Glomerular visceral epithelial cell (primary cell): ENCODE measurements at regions not wholly inside any gene's neighbourhood (a gene's known extent, or its start where the extent isn't known, plus 50 kb on each side); places are given as distances from the start of the nearest gene placed in this dataset.

Source experiments
- DNase-seq: peaks from one replicate; pipeline ENCODE4 v3.0.0-alpha.2; 2016; ENCODE audit errors: extremely low spot score

GRCh38 chr5:23579566-23579965 is 72.2 kb downstream of the PRDM9 start:
- no peak for DNase-seq

- no peak for DNase-seq
Observed at GRCh38 chr5:23583081-23583480, 75.7 kb downstream of the PRDM9 start.

DNA sequence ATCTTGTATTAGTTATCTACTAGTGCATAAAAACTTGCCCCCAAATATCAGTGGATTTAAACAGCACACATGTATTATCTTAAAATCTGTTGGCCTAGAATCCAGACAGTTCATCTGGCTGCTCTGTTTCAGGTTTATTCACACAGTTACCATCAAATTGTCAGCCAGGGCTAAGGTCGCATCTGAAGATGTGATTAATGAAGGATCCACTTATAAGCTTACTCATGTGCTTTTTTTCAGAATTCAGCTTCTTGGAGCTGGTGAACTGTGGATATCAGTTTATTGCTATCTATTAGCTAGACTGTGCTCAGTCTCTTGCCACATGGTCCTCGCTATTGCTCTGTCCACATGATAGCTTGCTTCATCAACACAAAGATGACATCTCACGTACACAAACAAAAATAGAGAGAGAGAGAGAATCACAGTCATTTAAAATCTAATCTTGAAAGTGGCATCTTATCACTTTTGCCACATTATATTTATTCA is 81.5 kb downstream of the PRDM9 start:
- DNase-seq: no peak

GRCh38 chr5:23591250-23591649 is 83.8 kb downstream of the PRDM9 start:
- DNase-seq: no peak

GRCh38 chr5:23606927-23607326 is 99.5 kb downstream of the PRDM9 start:
- no peak for DNase-seq

- no peak for DNase-seq
Observed at GRCh38 chr5:23612701-23613100, 105.3 kb downstream of the PRDM9 start.

- DNase-seq: no peak
Observed at GRCh38 chr5:23613566-23613965, 106.2 kb downstream of the PRDM9 start.

DNA sequence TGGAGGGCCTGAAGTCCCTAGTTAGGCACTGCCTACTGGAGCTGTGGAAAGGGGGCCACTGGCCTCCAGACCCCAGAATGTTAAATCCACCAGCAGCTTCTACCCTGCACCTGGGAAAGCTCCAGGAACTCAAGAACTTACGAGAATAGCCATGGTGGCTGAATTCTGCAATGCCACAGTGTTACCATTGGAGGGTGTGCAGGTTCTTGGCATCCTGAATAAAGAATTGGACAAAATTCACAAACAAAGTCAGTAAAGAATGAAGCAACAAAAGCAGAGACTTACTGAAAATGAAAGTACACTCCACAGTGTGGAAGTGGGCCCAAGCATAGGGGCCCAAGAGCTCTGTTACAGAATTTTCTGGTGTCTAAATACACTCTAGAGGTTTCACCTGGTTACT is 107.0 kb downstream of the PRDM9 start:
- no peak for DNase-seq

- DNase-seq: no peak
Observed at GRCh38 chr5:23626961-23627360, 119.6 kb downstream of the PRDM9 start.

GRCh38 chr5:23627976-23628375 is 120.6 kb downstream of the PRDM9 start:
- DNase-seq: no peak

DNA sequence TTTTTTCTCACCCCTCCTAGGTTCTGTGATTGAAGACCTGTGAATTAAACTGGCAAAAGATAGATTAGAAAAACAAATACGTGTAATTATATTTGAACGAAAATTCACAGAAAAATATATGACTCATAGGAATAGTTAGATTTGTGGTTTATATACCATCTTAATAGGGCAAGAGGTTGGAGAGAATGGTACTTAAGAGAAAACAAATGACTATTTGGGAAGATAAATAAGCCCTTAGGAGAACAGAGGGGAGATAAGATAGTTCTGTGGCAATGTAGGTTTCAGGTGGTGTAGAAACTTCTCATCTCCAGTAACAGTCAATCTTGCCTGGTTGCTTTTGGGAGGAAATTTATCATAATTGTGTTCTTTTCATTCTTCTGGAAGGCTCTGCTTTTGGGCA is 122.0 kb downstream of the PRDM9 start:
- no peak for DNase-seq

- DNase-seq: peak; percentile 75
Observed at GRCh38 chr5:23631302-23632045, 124.1 kb downstream of the PRDM9 start.

DNA sequence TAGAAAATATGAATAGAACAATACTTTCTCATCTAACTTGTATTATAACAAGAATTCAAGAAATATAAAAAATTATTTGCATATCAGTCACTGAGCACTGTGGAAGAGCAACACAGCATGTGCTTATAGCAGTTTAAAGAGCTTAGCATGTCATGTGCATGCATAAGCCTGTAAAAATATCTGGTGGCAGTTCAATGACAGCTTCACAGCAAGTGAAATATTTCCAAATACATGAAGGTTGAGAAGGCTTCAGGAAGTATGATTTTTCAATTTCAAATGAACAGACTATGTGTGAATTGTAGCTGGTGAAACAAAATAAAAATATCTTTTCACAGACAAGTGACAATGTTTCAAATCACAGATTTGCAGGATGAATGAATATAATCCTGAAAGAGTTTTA is 128.5 kb downstream of the PRDM9 start:
- DNase-seq: no peak

GRCh38 chr5:23639326-23639725 is 131.9 kb downstream of the PRDM9 start:
- DNase-seq: no peak

DNA sequence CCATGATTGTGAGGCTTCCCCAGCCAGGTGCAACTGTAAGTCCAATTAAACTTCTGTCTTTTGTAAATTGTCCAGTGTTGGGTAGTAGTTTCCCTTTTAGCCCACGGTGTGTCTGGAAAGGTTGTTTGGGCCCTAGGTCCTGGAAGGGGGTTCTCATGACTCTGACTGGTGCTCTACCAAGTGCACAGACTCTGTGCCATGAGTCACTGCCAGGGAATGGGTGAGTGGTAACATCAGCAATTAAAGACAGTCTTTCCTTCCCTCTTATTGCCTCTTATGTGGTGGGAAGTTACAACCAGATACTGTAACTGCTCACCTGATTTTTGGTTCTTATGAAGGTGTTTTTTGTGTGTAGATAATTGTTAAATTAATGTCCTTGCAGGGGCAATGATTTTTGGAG is 141.2 kb downstream of the PRDM9 start:
- no peak for DNase-seq

DNA sequence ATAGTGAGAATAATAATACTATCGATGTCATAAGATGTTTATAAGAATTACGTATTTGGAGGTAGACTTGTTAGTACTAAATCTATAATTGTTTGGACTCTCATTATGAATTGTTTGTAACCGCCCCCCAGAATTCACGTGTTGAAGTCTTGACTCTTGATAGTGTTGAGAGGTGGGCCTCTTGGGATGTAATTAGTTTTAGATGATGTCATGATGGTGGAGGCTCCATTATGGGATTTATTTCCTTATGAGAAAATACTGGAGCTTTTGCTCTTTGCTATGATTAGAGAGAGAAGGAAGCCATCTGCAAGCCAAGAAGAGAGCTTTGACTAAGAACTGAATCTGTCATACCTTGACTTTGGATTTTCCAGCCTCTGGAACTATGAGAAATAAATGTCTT is 142.2 kb downstream of the PRDM9 start:
- DNase-seq: no peak

DNA sequence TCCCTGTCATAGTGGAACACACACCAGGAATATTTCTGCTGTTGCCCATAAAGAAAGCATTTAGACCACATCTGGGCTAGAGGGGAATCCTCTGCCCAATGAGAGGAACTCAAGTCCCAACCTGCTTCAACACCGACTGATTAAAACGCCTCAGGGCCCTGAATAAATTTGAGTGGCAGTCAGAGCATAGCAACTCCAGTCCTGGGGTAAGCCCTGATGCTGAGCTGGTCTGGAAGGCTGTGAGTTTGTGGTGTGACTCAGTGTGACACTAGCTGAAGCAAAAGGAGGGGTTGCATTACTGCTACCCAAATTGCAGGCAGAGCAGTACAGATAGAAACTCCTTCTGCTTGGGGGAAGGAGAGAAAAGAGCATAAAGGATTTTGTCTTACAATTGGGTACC is 148.3 kb downstream of the PRDM9 start:
- DNase-seq: no peak

GRCh38 chr5:23675456-23675855 is 168.0 kb downstream of the PRDM9 start:
- DNase-seq: no peak

DNA sequence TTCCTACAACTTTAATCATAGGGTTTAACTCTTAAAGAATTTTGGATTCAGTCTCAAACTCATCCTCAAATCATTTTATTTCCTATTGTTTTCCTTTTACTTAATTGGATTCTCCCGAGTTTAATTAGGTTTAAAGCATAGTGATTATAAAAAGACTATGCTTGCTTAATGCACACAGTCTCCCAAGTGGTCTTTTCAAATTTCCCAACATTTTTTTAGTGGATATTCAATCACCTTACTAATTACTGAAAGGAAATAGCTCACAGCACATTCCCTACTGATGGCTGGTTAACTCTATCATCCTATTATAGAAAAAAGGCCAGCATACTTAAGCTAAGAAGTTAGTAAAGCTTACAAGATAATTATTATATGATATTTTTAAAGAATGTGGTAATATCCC is 170.6 kb downstream of the PRDM9 start:
- no peak for DNase-seq

GRCh38 chr5:23684103-23684502 is 176.7 kb downstream of the PRDM9 start:
- DNase-seq: no peak

GRCh38 chr5:23703940-23704855 is 196.8 kb downstream of the PRDM9 start:
- no peak for DNase-seq

GRCh38 chr5:23717486-23717885 is 210.1 kb downstream of the PRDM9 start:
- DNase-seq: no peak

GRCh38 chr5:23718564-23718963 is 211.2 kb downstream of the PRDM9 start:
- no peak for DNase-seq
